ENCODE measurements at regions not wholly inside any gene's neighbourhood (a gene's known extent, or its start where the extent isn't known, plus 50 kb on each side); places are given as distances from the start of the nearest gene placed in this dataset.

- ChIA-PET POLR2A (ENCODE audit: unreplicated experiment) (no interaction called here), CTCF (no interaction called here)
- H3K27ac ChIP-seq (ENCODE audit: low read length), result no peak overlapping the region
- H3K9ac ChIP-seq (ENCODE audit: low read length), result no peak overlapping the region
- no peaks in the 10 kb centered on the region for H3K79me2 ChIP-seq (ENCODE audit: low read length)
- no peak for DNase-seq
- H3K9me2 ChIP-seq (replicated peaks; ENCODE audit: low read length), result no peaks in the 10 kb centered on the region
- TF ChIP-seq CTCF (conservative IDR thresholded peaks at IDR 0.05; ENCODE audit: low read depth, low read length) (no peak), EZH2 (IDR thresholded peaks at IDR 0.05; ENCODE audit: low read length, unreplicated experiment) (no peak), EZH2phosphoT487 (IDR thresholded peaks at IDR 0.05; ENCODE audit: borderline replicate concordance, low read length) (no peak)
- H2AFZ ChIP-seq (ENCODE audit: low read length), result no peak overlapping the region
- H3K9me3 ChIP-seq (ENCODE audit: low read length), result no peaks in the 10 kb centered on the region; the same call in 1 of the 2 replicates
- H3K4me2 ChIP-seq (ENCODE audit: low read length), result no peak overlapping the region
- H3K4me1 ChIP-seq (ENCODE audit: insufficient read depth, low read length), result peaks cover 37% of the 10 kb centered on the region
- no peaks in the 10 kb centered on the region for H3K27me3 ChIP-seq (ENCODE audit: low read length)
- H3K4me3 ChIP-seq (ENCODE audit: low read length), result no peak overlapping the region
- intact Hi-C loops (cut with micrococcal nuclease), result no loop called here
- no TSS peak for BruUV-seq (replicated peaks)
- ATAC-seq, result no peak
- H3K36me3 ChIP-seq (ENCODE audit: low read depth, low read length), result 0 out of 2 replicates have a peak, but pooled peaks cover 3% of the 10 kb centered on the region
- H4K20me1 ChIP-seq (ENCODE audit: low read length), result no peaks in the 10 kb centered on the region
- no peaks in the 10 kb centered on the region for H3F3A ChIP-seq (ENCODE audit: low read length, unreplicated experiment)
Measured at GRCh38 chr2:183803596-183803995, 679.4 kb downstream of the NUP35 start.

- BruUV-seq (replicated peaks), result no TSS peak
- peak overlapping the region; percentile 61 for H3K4me2 ChIP-seq (ENCODE audit: low read length)
- peak overlapping the region; percentile 46 for H3K27ac ChIP-seq (ENCODE audit: low read length)
- no peaks in the 10 kb centered on the region for H3K36me3 ChIP-seq (ENCODE audit: low read depth, low read length)
- H3K27me3 ChIP-seq (ENCODE audit: low read length), result no peaks in the 10 kb centered on the region
- ChIA-PET CTCF (no interaction called here), POLR2A (ENCODE audit: unreplicated experiment) (no interaction called here)
- TF ChIP-seq EZH2phosphoT487 (IDR thresholded peaks at IDR 0.05; ENCODE audit: borderline replicate concordance, low read length) (no peak), EZH2 (IDR thresholded peaks at IDR 0.05; ENCODE audit: low read length, unreplicated experiment) (no peak), CTCF (conservative IDR thresholded peaks at IDR 0.05; ENCODE audit: low read depth, low read length) (no peak)
- intact Hi-C loops (cut with micrococcal nuclease), result loop anchor here (2.0 to 5.0 kb wide), 2 partner anchors 61 to 184 kb away; no protein-coding TSS in a partner anchor
- peaks cover 48% of the 10 kb centered on the region for H3K4me1 ChIP-seq (ENCODE audit: insufficient read depth, low read length)
- no peaks in the 10 kb centered on the region for H4K20me1 ChIP-seq (ENCODE audit: low read length)
- no peak overlapping the region for H3K9ac ChIP-seq (ENCODE audit: low read length)
- H3K79me2 ChIP-seq (ENCODE audit: low read length), result no peaks in the 10 kb centered on the region
- no peaks in the 10 kb centered on the region; the same call in 1 of the 2 replicates for H3K9me3 ChIP-seq (ENCODE audit: low read length)
- no peak overlapping the region for H3K4me3 ChIP-seq (ENCODE audit: low read length)
- ATAC-seq (peak; percentile 54), DNase-seq (peak; percentile 72)
- no peak overlapping the region for H2AFZ ChIP-seq (ENCODE audit: low read length)
- no peaks in the 10 kb centered on the region for H3K9me2 ChIP-seq (replicated peaks; ENCODE audit: low read length)
- H3F3A ChIP-seq (ENCODE audit: low read length, unreplicated experiment), result no peaks in the 10 kb centered on the region
Measured at GRCh38 chr2:183807870-183808269, 683.6 kb downstream of the NUP35 start.

GRCh38 chr2:183809404-183809803 lies 685.2 kb downstream of the NUP35 start:
- Histone ChIP-seq H3K27me3 (ENCODE audit: low read length) (no peaks in the 10 kb centered on the region), H3K79me2 (ENCODE audit: low read length) (no peaks in the 10 kb centered on the region), H3K4me2 (ENCODE audit: low read length) (peak overlapping the region; percentile 14), H3K9me3 (ENCODE audit: low read length) (no peaks in the 10 kb centered on the region), H3K4me1 (ENCODE audit: insufficient read depth, low read length) (peaks cover 48% of the 10 kb centered on the region), H4K20me1 (ENCODE audit: low read length) (no peaks in the 10 kb centered on the region), H3K4me3 (ENCODE audit: low read length) (no peak overlapping the region), H3K36me3 (ENCODE audit: low read depth, low read length) (no peaks in the 10 kb centered on the region), H3F3A (ENCODE audit: low read length, unreplicated experiment) (no peaks in the 10 kb centered on the region), H3K27ac (ENCODE audit: low read length) (peak overlapping the region; percentile 46), H3K9ac (ENCODE audit: low read length) (no peak overlapping the region), H3K9me2 (replicated peaks; ENCODE audit: low read length) (no peaks in the 10 kb centered on the region), H2AFZ (ENCODE audit: low read length) (0 out of 2 replicates have a peak overlapping the region, but pooled peaks have one; percentile 8)
- ChIA-PET CTCF (no interaction called here), POLR2A (ENCODE audit: unreplicated experiment) (no interaction called here)
- ATAC-seq, result peak; percentile 19; the same call in 1 of the 2 replicates
- no TSS peak for BruUV-seq (replicated peaks)
- peak; percentile 70 for DNase-seq
- intact Hi-C loops (cut with micrococcal nuclease), result loop anchor here (5.0 kb wide), 1 partner anchor 183 kb away; no protein-coding TSS in a partner anchor
- TF ChIP-seq CTCF (conservative IDR thresholded peaks at IDR 0.05; ENCODE audit: low read depth, low read length), result no peak
- TF ChIP-seq EZH2 (IDR thresholded peaks at IDR 0.05; ENCODE audit: low read length, unreplicated experiment), result no peak
- TF ChIP-seq EZH2phosphoT487 (IDR thresholded peaks at IDR 0.05; ENCODE audit: borderline replicate concordance, low read length), result no peak
